Neuronal stem cell (in vitro differentiated cells): ENCODE measurements at regions not wholly inside any gene's neighbourhood (a gene's known extent, or its start where the extent isn't known, plus 50 kb on each side); places are given as distances from the start of the nearest gene placed in this dataset.

Experiments used
- DNase-seq: peaks from one replicate; pipeline ENCODE4 v3.0.0-alpha.2; 2013; ENCODE audit warnings: low spot score
- H2AFZ ChIP-seq: one replicate; pipeline ENCODE4 v1.6.1; 2013; ENCODE audit warnings: mild to moderate bottlenecking, low read length, inconsistent platforms
- H2AK5ac ChIP-seq: 2 replicates; pipeline ENCODE4 v1.6.1; 2013; ENCODE audit warnings: low read depth, mild to moderate bottlenecking, inconsistent platforms, low read length, moderate library complexity, mixed read lengths
- H2BK120ac ChIP-seq: 2 replicates; pipeline ENCODE4 v1.6.1; 2013; ENCODE audit warnings: low read depth, mild to moderate bottlenecking, inconsistent platforms, low read length, moderate library complexity, mixed read lengths
- H2BK12ac ChIP-seq: one replicate; pipeline ENCODE4 v1.6.1; 2013; ENCODE audit warnings: low read length, inconsistent platforms
- H2BK15ac ChIP-seq: 2 replicates; pipeline ENCODE4 v1.6.1; 2013; ENCODE audit warnings: mild to moderate bottlenecking, low read length, inconsistent platforms, mixed read lengths
- H2BK5ac ChIP-seq: one replicate; pipeline ENCODE4 v1.6.1; 2013; ENCODE audit warnings: inconsistent platforms, mild to moderate bottlenecking, low read length, moderate library complexity
- H3K14ac ChIP-seq: one replicate; pipeline ENCODE4 v1.6.1; 2013; ENCODE audit warnings: low read length, inconsistent platforms
- H3K18ac ChIP-seq: 2 replicates; pipeline ENCODE4 v1.6.1; 2013; ENCODE audit warnings: low read length, inconsistent platforms
- H3K23ac ChIP-seq: 2 replicates; pipeline ENCODE4 v1.6.1; 2013; ENCODE audit warnings: low read depth, mild to moderate bottlenecking, mixed read lengths, low read length, inconsistent platforms; ENCODE audit not compliant: poor library complexity
- H3K27ac ChIP-seq: replicated peaks from 3 replicates; pipeline ENCODE4 v1.5.1; 2013; ENCODE audit warnings: low read length, inconsistent platforms
- H3K27me3 ChIP-seq, 3 experiments: 2 replicates each; pipeline ENCODE4 v1.6.1; 2013; ENCODE audit warnings: low read length in 3 of 3, mild to moderate bottlenecking in 2 of 3, inconsistent platforms in 1 of 3, low read depth in 1 of 3, mixed read lengths in 1 of 3, moderate library complexity in 1 of 3; ENCODE audit not compliant: control insufficient read depth in 3 of 3, insufficient read depth in 3 of 3
- H3K36me3 ChIP-seq, 2 donors: replicated peaks in 1 of 2; 2 replicates each; pipeline ENCODE4 v1.6.1; 2013; ENCODE audit warnings: low read length in 2 of 2; ENCODE audit not compliant: control insufficient read depth in 2 of 2, insufficient read depth in 2 of 2
- H3K4ac ChIP-seq: 2 replicates; pipeline ENCODE4 v1.6.1; 2013; ENCODE audit warnings: inconsistent platforms, mild to moderate bottlenecking, low read length, moderate library complexity
- H3K4me1 ChIP-seq, 2 donors: 1 replicate in 1 of 2; 2 replicates in 1 of 2; pipeline ENCODE4 v1.6.1; 2013; ENCODE audit warnings: low read length in 2 of 2, low read depth in 1 of 2; ENCODE audit not compliant: control insufficient read depth in 2 of 2, insufficient read depth in 1 of 2
- H3K4me2 ChIP-seq: one replicate; pipeline ENCODE4 v1.6.1; 2013; ENCODE audit warnings: mild to moderate bottlenecking, low read length, inconsistent platforms; ENCODE audit not compliant: insufficient read depth, poor library complexity, severe bottlenecking
- H3K4me3 ChIP-seq, 2 donors: 2 replicates each; pipeline ENCODE4 v1.5.1; 2013; ENCODE audit warnings: low read length in 2 of 2, mild to moderate bottlenecking in 2 of 2, inconsistent platforms in 1 of 2, moderate library complexity in 1 of 2
- H3K79me1 ChIP-seq: one replicate; pipeline ENCODE4 v1.6.1; 2013; ENCODE audit warnings: low read depth, mild to moderate bottlenecking, inconsistent platforms, low read length, moderate library complexity
- H3K9ac ChIP-seq: one replicate; pipeline ENCODE4 v1.6.1; 2013; ENCODE audit warnings: mild to moderate bottlenecking, low read depth, low read length, inconsistent platforms; ENCODE audit not compliant: poor library complexity
- H3K9me3 ChIP-seq, 2 donors: replicated peaks in 1 of 2; 2 replicates each; pipeline versions ENCODE3 to v1.6.1; 2013; ENCODE audit warnings: low read length in 2 of 2, mild to moderate bottlenecking in 2 of 2, inconsistent platforms in 1 of 2, low read depth in 1 of 2, mixed read lengths in 1 of 2, moderate library complexity in 1 of 2; ENCODE audit not compliant: control insufficient read depth in 2 of 2, insufficient read depth in 1 of 2
- H4K8ac ChIP-seq: one replicate; pipeline ENCODE4 v1.6.1; 2013; ENCODE audit warnings: low read depth, mild to moderate bottlenecking, inconsistent platforms, low read length, moderate library complexity
- H4K91ac ChIP-seq: one replicate; pipeline ENCODE4 v1.6.1; 2013; ENCODE audit warnings: low read length, low read depth, mild to moderate bottlenecking, inconsistent platforms; ENCODE audit not compliant: poor library complexity
- WGBS, 2 donors: extraction: QIAGEN DNeasy Blood & Tissue Kit; methylation state at CpG; one replicate each; pipeline ENCODE4 v1.1.7; 2013; ENCODE audit warnings: missing lambda C conversion rate in 2 of 2, mixed read lengths in 1 of 2; ENCODE audit not compliant: insufficient read length in 2 of 2, insufficient replicate concordance in 1 of 2; ENCODE audit errors: extremely low coverage in 2 of 2; 5-methylcytosine and 5-hydroxymethylcytosine counted together

GRCh38 chr9:31629292-31629691 lies 755.2 kb upstream of the ACO1 start:
- Histone ChIP-seq H3K4me3 (no peak overlapping the region), H3K27me3 (no peaks in the 10 kb centered on the region), H2BK5ac (no peak overlapping the region), H2BK12ac (no peak overlapping the region), H3K4ac (no peak overlapping the region), H2BK15ac (no peak overlapping the region), H3K4me1 (no peaks in the 10 kb centered on the region), H4K91ac (no peak overlapping the region), H3K9me3 (no peaks in the 10 kb centered on the region), H4K8ac (no peak overlapping the region), H3K27ac (no peak overlapping the region), H3K9ac (no peak overlapping the region), H3K18ac (no peak overlapping the region), H3K14ac (no peak overlapping the region), H2AK5ac (no peak overlapping the region), H3K79me1 (no peaks in the 10 kb centered on the region), H3K23ac (no peak overlapping the region), H2BK120ac (no peak overlapping the region), H2AFZ (no peak overlapping the region), H3K4me2 (no peak overlapping the region), H3K36me3 (no peaks in the 10 kb centered on the region)
- DNase-seq, result no peak

GRCh38 chr9:31637265-31637664 lies 747.2 kb upstream of the ACO1 start:
- Histone ChIP-seq H3K9me3 (no peaks in the 10 kb centered on the region), H2AFZ (no peak overlapping the region), H3K4ac (no peak overlapping the region), H4K8ac (no peak overlapping the region), H3K9ac (no peak overlapping the region), H3K23ac (no peak overlapping the region), H3K18ac (no peak overlapping the region), H3K4me3 (no peak overlapping the region), H3K4me1 (peaks cover 0 to 1% of the 10 kb centered on the region in 2 donors), H3K14ac (no peak overlapping the region), H2BK120ac (no peak overlapping the region), H3K36me3 (no peaks in the 10 kb centered on the region), H2BK15ac (no peak overlapping the region), H3K27me3 (no peaks in the 10 kb centered on the region), H2BK12ac (no peak overlapping the region), H3K79me1 (no peaks in the 10 kb centered on the region), H2BK5ac (no peak overlapping the region), H4K91ac (no peak overlapping the region), H3K4me2 (no peak overlapping the region), H3K27ac (no peak overlapping the region), H2AK5ac (no peak overlapping the region)
- no peak for DNase-seq
- no CpG with 5 or more reads among the region's 2 CpGs for WGBS, 2 donors

- Histone ChIP-seq H3K14ac (no peak overlapping the region), H3K4me1 (peaks cover 0 to 1% of the 10 kb centered on the region in 2 donors), H3K27me3 (no peaks in the 10 kb centered on the region), H3K4ac (no peak overlapping the region), H2AK5ac (no peak overlapping the region), H4K91ac (no peak overlapping the region), H4K8ac (no peak overlapping the region), H2AFZ (no peak overlapping the region), H3K27ac (no peak overlapping the region), H3K23ac (no peak overlapping the region), H3K4me3 (no peak overlapping the region), H3K18ac (no peak overlapping the region), H3K9ac (no peak overlapping the region), H2BK15ac (no peak overlapping the region), H2BK12ac (no peak overlapping the region), H3K9me3 (no peaks in the 10 kb centered on the region), H3K79me1 (no peaks in the 10 kb centered on the region), H2BK5ac (no peak overlapping the region), H3K36me3 (no peaks in the 10 kb centered on the region), H2BK120ac (no peak overlapping the region), H3K4me2 (no peak overlapping the region)
- no peak for DNase-seq
Measured at GRCh38 chr9:31637861-31638260, 746.6 kb upstream of the ACO1 start.

GRCh38 chr9:31639451-31639850 lies 745.0 kb upstream of the ACO1 start:
- H3K4me1 ChIP-seq, result peaks cover 0 to 1% of the 10 kb centered on the region in 2 donors
- no peaks in the 10 kb centered on the region for H3K79me1 ChIP-seq
- H3K9ac ChIP-seq, result no peak overlapping the region
- H3K14ac ChIP-seq, result no peak overlapping the region
- H4K91ac ChIP-seq, result no peak overlapping the region
- H3K36me3 ChIP-seq, result no peaks in the 10 kb centered on the region
- no CpG with 5 or more reads among the region's 1 CpG for WGBS, 2 donors
- H3K27me3 ChIP-seq, result no peaks in the 10 kb centered on the region
- no peak overlapping the region for H3K4ac ChIP-seq
- H2BK12ac ChIP-seq, result no peak overlapping the region
- no peaks in the 10 kb centered on the region for H3K9me3 ChIP-seq
- no peak overlapping the region for H4K8ac ChIP-seq
- H3K4me2 ChIP-seq, result no peak overlapping the region
- H2BK5ac ChIP-seq, result no peak overlapping the region
- no peak overlapping the region for H2AK5ac ChIP-seq
- no peak overlapping the region for H3K4me3 ChIP-seq
- no peak overlapping the region for H2BK15ac ChIP-seq
- H3K18ac ChIP-seq, result no peak overlapping the region
- no peak overlapping the region for H2AFZ ChIP-seq
- no peak overlapping the region for H3K23ac ChIP-seq
- no peak overlapping the region for H3K27ac ChIP-seq
- no peak for DNase-seq
- H2BK120ac ChIP-seq, result no peak overlapping the region
